ENCODE measurements at regions not wholly inside any gene's neighbourhood (a gene's known extent, or its start where the extent isn't known, plus 50 kb on each side); places are given as distances from the start of the nearest gene placed in this dataset.

DNA sequence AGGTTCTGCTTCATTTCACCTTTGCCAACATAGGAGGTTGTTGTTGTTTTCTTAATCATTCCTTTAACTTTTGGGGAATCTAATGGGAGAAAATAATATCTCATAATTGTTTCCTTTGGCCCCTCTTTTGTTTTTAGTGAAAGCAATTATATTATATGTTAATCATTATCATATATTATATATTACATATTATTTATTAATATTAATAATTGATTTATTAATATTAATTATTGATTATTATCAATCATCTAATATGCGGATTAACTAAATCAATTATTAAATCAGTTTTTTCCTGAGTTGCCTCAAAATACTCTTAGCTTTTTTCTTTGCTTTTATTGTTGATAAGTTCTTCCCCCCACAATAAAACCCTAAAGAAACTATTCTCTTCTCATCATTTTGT, 443.8 kb downstream of the GATA3 start:
- TF ChIP-seq, protein P1, sequence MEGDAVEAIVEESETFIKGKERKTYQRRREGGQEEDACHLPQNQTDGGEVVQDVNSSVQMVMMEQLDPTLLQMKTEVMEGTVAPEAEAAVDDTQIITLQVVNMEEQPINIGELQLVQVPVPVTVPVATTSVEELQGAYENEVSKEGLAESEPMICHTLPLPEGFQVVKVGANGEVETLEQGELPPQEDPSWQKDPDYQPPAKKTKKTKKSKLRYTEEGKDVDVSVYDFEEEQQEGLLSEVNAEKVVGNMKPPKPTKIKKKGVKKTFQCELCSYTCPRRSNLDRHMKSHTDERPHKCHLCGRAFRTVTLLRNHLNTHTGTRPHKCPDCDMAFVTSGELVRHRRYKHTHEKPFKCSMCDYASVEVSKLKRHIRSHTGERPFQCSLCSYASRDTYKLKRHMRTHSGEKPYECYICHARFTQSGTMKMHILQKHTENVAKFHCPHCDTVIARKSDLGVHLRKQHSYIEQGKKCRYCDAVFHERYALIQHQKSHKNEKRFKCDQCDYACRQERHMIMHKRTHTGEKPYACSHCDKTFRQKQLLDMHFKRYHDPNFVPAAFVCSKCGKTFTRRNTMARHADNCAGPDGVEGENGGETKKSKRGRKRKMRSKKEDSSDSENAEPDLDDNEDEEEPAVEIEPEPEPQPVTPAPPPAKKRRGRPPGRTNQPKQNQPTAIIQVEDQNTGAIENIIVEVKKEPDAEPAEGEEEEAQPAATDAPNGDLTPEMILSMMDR (IDR thresholded peaks at IDR 0.05), result no peak
- no peak for TF ChIP-seq POLR2A (IDR thresholded peaks at IDR 0.05)

Measured in esophagus squamous epithelium (tissue), 4 donors.